ENCODE measurements at regions not wholly inside any gene's neighbourhood (a gene's known extent, or its start where the extent isn't known, plus 50 kb on each side); places are given as distances from the start of the nearest gene placed in this dataset.

DNA sequence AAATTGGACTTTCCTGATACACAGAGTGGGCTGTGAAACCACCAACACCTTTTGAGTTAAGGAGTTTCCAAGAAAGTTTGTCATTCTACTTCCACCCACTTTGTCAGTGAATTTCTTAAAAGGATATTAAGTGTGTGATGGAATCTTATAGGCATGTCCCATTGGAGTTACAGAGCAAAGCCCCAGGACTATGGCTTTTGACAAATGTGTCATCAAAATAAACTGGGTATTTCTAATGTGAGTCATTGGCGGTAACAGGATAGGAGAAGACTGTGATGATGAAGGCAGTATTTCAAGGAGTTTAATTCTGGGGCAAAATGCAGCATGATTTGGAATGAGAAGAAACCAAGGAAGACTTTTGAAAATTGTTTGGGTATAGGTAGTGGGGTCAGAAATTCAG lies 1013.8 kb upstream of the EEF2KMT start:
- CTCF ChIA-PET, result no interaction called here
- no peak overlapping the region for H3K27ac ChIP-seq
- DNase-seq (ENCODE audit: low spot score), result no peak

DNA sequence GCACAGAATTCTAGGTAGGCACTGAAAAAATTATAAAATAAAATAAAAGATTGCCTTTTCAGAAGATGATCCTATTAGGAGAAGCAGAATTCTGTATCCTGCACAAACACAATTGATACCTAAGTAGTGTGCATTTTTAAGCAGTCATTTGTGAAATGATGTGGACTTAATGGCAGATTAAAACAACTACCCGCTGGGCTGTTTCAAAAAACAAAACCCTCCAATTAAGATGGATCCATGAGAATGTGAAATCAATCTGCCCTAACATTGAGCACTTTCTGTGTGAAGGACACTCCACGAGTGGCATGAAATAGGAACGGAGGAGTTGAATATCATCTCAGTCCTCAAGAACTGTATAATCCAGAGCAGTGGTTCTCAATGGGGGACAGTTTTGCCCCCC lies 1012.8 kb upstream of the EEF2KMT start:
- ChIA-PET CTCF (no interaction called here), POLR2A (ENCODE audit: low non-redundant PET) (no interaction called here)
- TF ChIP-seq, protein P1, sequence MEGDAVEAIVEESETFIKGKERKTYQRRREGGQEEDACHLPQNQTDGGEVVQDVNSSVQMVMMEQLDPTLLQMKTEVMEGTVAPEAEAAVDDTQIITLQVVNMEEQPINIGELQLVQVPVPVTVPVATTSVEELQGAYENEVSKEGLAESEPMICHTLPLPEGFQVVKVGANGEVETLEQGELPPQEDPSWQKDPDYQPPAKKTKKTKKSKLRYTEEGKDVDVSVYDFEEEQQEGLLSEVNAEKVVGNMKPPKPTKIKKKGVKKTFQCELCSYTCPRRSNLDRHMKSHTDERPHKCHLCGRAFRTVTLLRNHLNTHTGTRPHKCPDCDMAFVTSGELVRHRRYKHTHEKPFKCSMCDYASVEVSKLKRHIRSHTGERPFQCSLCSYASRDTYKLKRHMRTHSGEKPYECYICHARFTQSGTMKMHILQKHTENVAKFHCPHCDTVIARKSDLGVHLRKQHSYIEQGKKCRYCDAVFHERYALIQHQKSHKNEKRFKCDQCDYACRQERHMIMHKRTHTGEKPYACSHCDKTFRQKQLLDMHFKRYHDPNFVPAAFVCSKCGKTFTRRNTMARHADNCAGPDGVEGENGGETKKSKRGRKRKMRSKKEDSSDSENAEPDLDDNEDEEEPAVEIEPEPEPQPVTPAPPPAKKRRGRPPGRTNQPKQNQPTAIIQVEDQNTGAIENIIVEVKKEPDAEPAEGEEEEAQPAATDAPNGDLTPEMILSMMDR (conservative IDR thresholded peaks at IDR 0.05; ENCODE audit: low read depth), result no peak
- DNase-seq (ENCODE audit: low spot score), result no peak
- no peak overlapping the region for H3K27ac ChIP-seq

More for the DNA sequence above, 1013.8 kb upstream of the EEF2KMT start:
- TF ChIP-seq, protein P1 (conservative IDR thresholded peaks at IDR 0.05; ENCODE audit: low read depth), result no peak
- POLR2A ChIA-PET (ENCODE audit: low non-redundant PET), result no interaction called here

DNA sequence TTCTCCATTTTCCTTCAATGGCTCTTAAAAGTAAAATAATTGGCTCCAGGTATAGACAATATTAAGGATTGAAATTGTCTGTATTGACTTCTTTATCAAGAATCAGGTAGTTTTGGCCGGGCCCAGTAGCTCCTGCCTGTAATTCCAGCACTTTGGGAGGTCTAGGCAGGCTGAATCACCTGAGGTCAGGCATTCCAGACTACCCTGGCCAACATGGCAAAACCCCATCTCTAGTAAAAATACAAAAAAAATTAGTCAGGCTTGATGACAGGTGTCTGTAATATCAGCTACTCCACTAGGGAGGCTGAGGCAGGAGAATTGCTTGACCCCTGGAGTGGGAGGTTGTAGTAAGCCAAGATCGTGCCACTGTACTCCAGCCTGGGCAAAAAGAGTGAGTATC lies 1008.5 kb upstream of the EEF2KMT start:
- no peak overlapping the region for H3K27ac ChIP-seq
- ChIA-PET POLR2A (ENCODE audit: low non-redundant PET) (no interaction called here), CTCF (no interaction called here)
- no peak for DNase-seq (ENCODE audit: low spot score)
- TF ChIP-seq, protein P1 (conservative IDR thresholded peaks at IDR 0.05; ENCODE audit: low read depth), result no peak

DNA sequence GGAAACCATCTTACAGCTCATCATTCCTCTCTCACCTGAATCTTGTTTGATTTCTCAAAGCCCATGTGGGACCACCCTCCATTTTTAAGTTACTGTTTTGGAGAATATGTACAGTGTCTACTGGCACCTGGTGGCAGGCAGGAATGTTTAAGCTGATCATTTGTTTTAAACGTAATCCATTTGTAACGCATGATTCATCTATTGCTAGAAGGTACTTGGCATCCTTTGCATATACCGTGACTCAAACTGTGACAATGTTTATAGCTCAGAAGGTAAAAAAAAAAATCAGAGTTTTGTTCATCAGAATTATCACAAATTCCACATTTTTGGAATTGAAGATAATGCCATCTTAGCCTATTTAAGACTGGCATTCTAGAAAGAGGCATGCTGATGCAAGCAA lies 1007.5 kb upstream of the EEF2KMT start:
- no peak for DNase-seq (ENCODE audit: low spot score)
- TF ChIP-seq, protein P1 (conservative IDR thresholded peaks at IDR 0.05; ENCODE audit: low read depth), result no peak
- no peak overlapping the region for H3K27ac ChIP-seq
- ChIA-PET POLR2A (ENCODE audit: low non-redundant PET) (no interaction called here), CTCF (no interaction called here)

DNA sequence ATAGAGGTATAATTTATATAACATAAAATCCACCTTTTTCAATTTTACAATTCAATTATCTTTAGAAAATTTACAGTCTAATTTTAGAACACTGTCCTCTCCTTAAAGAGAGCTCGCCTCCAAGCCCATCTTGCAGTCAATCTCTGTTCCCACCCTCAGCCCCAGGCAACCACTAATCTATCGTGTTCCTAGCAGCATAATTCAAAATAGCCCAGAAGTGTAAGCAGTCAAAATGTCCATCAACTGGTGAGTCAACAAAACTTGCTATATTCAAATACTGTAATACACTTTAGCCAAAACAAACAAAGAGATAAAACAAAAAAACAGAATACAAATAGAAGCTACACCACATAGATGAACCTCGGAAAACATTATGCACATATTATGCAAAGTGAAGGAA lies 1006.8 kb upstream of the EEF2KMT start:
- no peak overlapping the region for H3K27ac ChIP-seq
- DNase-seq (ENCODE audit: low spot score), result no peak
- TF ChIP-seq, protein P1 (conservative IDR thresholded peaks at IDR 0.05; ENCODE audit: low read depth), result no peak
- ChIA-PET CTCF (no interaction called here), POLR2A (ENCODE audit: low non-redundant PET) (no interaction called here)

DNA sequence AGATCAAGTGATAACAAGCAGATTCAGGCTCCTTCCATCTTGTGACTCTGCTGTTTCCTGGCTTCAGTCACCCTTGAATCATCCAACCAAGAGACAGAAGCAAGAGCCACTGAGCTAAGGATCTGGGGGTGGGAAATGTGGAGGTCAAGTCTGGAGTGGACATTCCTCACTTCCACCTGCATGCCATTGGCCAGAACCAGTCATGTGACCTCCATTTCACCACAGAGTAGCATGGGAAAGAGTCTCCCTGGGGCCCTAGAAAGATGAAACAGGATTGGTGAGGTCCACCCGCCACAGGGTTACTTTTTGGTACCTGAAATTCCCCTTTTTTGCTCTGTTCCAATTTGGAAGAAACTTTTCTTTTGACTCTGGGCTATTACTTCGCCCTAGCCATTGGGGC lies 1006.0 kb upstream of the EEF2KMT start:
- H3K27ac ChIP-seq, result no peak overlapping the region
- DNase-seq (ENCODE audit: low spot score), result no peak
- ChIA-PET POLR2A (ENCODE audit: low non-redundant PET) (no interaction called here), CTCF (no interaction called here)
- TF ChIP-seq, protein P1 (conservative IDR thresholded peaks at IDR 0.05; ENCODE audit: low read depth), result no peak

DNA sequence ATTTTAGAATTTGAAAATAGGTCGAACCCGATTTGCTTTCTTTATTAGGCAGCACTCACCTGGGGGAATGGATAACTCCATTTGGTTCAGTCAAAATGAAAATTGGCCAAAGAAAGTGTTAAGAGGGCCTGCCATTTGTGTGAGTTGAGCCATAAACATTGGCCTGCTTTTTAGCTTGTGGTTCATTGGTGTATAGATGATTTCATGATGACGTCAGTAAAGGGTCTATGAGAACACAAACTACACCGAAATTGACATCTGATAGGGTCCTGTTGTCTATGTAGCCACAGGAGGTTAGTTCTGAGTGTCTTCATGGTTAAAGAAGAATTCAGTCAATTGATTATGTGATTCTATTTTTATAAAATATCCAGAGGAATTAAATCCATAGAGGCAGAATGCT lies 1001.5 kb upstream of the EEF2KMT start:
- ChIA-PET CTCF (no interaction called here), POLR2A (ENCODE audit: low non-redundant PET) (no interaction called here)
- no peak for DNase-seq (ENCODE audit: low spot score)
- TF ChIP-seq, protein P1 (conservative IDR thresholded peaks at IDR 0.05; ENCODE audit: low read depth), result no peak
- H3K27ac ChIP-seq, result no peak overlapping the region

Measured in RWPE1 (cell line).